ENCODE measurements at regions not wholly inside any gene's neighbourhood (a gene's known extent, or its start where the extent isn't known, plus 50 kb on each side); places are given as distances from the start of the nearest gene placed in this dataset.

DNA sequence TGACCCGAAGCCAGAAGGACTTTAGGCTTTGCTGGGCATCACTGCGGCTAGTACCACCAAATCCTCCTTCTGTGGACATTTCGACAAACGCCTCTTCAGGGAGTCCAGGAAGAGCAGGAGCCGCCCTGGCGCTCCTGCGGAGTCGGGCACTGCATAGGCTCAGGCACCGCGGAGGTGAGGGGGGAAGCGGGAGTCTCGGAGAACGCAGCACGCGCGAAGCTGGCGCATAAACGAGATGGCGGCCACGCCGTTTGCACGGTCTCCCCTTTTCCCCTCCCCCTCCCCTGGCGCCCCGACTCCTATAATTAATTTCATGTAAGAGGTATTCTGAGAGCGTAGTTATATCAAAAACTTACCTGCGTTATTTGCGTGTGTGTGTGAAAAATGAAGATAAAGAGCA, 137.8 kb upstream of the GAS1 start:
- no peak for DNase-seq (ENCODE audit: low spot score)

DNA sequence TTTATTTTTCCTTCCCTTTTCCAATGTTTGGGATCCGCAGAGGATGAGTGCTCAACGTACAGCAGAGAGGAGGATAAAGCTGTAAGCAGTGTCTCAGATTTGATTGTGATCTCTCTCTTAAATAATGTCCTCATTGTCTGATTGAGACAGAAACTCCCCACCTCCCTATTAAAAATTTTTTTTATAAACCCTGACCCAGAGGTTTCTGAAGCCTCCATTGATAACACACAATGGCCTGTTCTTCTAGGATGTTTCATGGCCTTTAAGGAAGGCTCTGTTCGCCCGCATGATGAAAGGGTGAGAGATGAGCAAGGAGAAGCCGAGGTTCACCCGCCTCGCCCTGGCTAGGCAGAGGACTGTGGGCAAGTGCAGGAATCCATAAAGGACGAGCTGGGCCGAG, 138.2 kb upstream of the GAS1 start:
- no peak for DNase-seq (ENCODE audit: low spot score)

DNA sequence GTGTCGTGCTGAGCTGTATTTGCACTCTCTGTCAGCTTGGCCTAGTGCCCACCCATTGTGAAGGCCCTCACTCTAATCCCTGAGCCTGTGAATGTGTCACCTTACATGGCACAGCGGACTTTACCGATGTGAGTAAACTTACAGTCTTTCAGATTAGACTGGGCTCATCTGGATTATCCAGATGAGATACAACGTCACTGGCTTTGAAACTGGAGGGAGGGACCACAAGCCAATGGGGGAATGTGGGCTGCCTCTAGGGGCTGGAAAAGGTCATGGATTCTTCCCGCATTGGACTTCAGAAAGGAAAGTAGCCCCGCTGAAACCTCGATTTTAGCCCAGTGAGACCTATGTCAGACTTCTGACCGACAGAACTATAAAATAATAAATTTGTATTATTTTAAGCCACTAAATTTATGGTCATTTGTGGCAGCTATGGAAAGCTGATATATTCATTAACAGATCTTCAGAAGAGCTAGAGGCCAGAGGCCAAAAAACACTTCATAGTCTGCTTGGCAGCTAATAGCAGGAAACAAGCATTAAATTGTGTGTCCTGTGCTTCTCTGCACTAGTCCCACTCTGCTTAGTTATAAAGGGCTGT, 139.0 kb upstream of the GAS1 start:
- DNase-seq (ENCODE audit: low spot score), result no peak

DNA sequence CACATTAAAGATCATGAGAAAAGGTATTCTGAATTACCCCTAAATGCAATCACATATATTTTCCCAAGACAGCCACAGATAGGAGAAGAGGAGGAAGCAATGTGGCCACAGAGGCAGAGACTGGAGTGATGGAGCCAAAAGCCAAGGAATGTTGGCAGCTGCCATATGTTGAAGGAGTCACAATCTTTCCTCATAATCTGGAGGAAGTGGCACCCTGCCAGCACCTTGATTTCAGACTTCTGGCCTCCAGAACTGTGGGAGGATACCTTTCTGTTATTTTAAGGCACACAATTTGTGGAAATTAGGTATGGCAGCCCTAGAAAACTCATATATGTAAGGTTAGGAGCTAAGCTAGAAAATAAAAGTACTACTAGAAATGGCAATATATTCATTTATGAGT, 139.9 kb upstream of the GAS1 start:
- DNase-seq (ENCODE audit: low spot score), result no peak

DNA sequence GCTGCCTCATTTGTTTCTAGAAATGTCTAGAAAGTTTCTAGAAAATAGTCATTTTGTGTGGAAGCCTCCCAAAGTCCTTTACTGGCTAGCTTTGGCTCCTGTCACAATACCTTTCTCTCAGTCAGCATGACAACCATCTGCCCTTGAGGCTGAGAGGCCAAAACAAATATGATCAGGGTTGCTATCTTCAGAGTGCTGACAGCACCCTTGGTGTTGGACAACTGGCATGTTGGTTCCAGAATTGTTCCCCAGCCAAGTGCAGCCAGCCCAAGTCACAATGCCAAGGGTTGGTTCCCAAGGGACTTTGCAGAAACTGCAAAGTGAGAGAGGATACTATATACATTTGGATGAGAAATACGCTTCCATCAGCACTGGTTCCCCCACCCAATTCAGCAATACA, 140.9 kb upstream of the GAS1 start:
- no peak for DNase-seq (ENCODE audit: low spot score)

DNA sequence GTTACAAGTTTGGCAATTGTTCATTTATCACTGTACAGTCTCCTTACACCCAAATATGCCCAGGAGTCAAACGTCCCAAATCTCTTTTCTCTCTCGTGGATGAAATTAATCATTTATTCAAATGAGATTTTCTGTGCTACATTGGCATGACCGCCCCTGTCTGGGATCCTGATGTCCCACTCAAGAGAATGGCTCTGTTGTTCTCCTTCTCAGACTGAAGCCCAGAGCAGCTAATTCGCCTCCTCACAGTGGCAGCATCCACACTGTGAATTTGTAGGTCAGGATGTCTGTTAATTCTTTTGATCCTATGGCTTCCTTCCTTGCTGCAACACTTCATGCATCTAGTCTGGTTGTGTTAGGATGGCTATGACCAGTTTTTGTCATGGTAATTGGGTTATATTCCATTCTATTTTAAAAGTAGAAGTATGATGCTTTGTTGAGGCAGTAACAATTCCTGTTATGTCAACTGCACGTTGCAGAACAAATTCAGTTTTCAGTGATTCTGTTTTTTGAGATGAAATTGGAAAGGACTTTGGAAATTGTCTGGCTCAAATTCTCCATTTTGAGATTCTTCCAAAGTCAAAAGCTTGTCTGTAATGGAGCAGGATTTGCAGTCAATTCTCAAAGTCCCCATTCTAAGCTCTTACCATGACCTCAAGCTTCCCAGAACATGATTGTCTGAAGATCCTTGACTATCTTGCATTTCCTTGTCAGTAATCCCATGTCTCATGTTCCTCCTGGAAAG, 141.5 kb upstream of the GAS1 start:
- no peak for DNase-seq (ENCODE audit: low spot score)

DNA sequence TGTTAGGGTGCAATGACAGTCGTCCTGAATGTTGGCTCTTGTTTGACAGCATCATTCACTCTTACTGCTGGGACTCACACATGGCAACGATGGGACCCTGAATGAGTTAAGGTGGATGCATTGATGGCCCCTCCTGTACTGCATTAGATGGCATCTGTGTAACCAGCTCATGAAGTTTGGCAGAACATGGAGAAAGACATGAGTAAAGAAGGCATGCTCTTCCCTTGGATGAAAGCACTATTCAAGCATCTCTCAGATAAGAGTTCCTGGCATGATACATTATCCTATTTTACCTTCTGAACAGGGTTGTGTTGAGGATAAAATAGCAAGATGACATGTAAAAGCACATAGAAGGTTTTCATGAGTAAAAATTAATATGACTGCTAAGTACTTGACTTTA, 142.2 kb upstream of the GAS1 start:
- no peak for DNase-seq (ENCODE audit: low spot score)

DNA sequence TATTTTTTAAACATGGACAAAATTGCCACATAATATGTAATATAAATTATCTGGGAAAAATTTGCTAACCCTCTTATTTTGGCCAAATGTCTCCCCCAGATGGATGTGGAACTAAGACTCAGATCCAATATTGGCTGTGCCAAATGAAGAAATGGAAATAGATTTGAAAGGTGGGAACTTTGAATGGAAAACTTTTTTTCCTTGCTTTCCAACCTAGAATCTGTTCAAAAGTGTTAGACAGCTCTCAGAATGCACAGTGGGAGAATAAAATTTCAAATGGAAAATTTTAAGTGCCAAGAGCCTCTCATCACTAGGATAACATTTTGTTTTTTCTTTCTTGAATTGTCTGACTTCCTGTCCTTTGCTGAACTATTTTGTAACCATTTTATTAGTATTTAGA, 142.6 kb upstream of the GAS1 start:
- DNase-seq (ENCODE audit: low spot score), result no peak

DNA sequence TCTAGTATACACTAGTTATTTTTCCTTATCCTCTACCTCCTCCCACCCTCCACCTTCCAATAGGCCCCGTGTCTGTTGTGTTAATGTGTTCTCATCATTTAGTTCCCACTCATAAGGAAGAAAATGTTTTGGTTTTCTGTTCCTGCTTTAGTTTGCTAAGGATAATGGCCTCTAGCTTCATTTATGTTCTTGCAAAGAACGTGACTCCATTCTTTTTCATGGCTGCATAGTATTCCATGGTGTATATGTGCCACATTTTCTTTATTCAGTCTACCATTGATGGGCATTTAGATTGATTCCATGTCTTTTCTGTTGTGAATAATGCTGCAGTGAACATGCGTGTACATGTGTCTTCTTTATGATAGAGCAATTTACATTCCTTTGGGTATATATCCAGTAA, 146.5 kb upstream of the GAS1 start:
- DNase-seq (ENCODE audit: low spot score), result no peak

DNA sequence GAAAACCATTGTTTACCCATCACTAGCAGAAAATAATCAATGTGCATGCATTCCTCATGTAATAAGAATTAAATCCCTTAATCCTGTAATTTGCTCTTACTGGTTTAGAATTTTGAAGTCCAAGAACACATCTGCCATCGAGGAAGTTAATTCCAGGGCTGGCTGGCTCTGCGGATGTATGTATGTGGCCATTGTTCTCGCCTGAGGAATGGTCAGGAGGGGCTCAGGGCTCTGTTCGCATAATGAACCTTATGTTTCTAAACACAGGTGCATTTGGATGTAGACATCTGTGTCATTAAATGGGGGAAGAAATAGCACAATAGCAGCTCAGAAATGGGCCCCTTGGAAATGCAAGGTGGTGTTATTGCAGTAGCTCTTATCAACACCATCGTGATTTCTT, 148.6 kb upstream of the GAS1 start:
- DNase-seq (ENCODE audit: low spot score), result no peak

DNA sequence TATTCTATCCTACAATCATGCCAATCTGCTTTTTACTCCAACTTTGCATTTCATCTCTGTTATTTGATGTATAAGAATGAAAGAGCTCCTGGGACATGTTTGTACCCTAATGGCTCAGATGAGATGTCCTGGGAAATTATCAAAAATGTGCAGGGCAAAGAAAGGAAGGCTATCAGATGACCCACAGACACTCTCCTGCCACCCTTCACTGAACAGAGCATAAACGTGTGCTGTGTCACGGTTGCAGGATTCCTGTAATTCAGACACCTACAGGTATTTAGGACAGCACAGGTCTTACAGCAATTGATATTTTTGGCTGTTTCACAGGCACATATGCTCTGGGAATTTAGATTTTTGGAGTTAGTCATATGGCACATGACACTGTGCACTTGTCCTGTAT, 149.2 kb upstream of the GAS1 start:
- no peak for DNase-seq (ENCODE audit: low spot score)

DNA sequence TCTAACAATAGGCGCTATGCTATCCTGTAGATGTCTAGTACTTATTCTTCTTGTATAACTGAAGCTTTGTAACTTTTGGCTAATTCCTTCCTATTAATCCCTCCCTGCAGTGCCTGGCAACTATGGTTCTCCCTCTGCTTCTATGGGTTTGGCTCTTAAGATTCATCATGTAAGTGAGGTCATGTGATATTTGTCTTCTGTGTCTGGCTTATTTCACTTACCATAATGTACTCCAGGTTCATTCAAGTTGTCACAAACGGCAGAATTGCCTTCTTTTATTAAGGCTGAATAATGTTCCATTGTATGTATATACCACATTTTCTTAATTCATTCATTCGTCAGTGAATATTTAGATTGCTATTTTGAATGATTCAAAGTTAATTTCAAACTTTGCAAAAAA, 149.9 kb upstream of the GAS1 start:
- DNase-seq (ENCODE audit: low spot score), result no peak

DNA sequence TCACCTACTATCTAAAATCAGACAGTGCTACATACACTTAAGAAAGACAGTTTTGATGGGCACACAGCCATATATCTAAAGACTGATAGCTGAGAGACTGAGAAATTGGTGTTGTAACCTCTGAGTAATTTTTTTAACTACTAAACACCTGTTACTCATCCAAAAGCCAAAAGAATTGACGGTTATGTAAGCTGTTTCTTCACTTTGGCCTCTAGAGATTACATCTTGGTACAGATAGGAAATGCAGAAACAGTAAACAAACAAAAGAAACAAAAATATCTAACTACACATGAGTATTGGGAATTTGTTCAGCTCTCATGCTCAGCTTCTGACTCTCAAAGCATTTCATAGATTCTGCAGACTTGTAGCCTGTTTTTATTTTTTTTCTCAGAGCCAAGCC, 152.1 kb upstream of the GAS1 start:
- no peak for DNase-seq (ENCODE audit: low spot score)

DNA sequence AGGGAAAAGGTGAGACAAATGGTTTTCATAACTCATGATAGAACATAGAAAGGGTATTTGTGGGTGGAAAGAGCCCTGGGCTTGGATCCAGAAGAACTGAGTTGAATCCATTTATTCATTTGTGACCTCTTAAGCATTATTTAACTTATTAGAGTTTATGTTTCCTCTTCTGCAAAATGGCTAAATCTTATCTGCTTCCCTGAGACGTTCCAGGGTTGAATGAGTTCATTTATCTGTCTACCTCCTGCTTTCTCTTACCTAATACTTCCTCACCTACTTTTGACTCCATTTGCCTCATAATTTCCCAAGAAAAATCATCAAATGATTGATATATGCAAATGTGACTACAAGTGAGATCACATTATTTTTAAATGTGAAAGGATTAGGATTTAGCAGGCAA, 152.7 kb upstream of the GAS1 start:
- no peak for DNase-seq (ENCODE audit: low spot score)

DNA sequence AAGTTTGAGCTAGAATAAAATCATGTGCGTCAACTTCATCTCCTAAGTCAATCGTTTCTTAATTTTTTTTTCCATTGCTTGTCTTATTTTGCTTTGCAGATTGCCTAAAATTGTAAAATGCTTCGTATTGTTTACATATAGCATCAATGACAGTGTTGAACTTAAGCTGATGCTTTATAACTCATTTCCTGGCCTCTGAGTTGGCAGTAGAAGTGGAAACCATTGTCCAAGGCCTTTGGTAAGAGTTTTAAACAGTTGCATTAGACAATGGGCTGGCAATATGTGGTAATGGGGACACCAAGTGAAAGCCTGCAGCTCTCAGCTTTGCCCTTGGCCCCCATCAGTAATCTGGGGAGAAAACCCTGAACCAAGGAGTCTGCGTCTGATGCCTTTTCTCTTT, 154.8 kb upstream of the GAS1 start:
- DNase-seq (ENCODE audit: low spot score), result no peak

DNA sequence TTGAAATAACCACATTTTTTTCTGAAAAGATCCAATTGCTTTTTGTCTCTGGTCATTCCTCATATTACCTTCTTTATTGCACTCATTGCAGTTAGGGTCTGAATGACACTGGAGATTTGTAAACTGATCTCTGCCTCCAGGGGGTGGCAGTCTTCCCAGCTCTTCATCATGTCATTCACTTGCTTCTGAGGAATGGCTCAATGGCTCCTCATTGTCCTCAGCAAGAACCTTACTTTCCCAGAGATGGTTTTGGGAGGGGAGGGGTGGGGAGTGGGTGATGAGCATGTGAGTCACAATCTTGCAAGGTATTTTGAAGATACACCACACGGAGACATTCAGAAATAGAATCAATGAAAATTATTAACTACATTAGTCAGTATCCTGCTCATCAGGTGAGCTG, 159.8 kb upstream of the GAS1 start:
- peak; percentile 10 for DNase-seq (ENCODE audit: low spot score)

DNA sequence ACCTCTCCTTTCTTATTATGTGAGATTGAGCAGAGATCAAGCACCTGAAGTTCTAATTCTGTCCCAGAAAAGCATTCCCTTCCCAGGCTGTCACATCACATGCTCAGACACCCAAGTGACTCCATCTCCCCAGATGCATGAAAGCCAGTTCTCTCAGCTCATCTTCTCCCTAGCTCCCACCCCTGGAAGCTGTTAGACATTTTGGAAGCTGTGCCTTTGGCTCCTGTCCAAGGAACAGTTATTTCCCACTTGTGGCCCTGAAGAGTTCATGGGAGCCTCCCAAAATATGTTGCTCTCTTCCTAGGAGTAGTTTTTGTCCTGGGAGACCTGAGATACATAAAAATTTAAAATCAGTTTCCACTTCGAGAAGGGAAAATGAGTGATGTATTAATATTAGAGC, 161.4 kb upstream of the GAS1 start:
- no peak for DNase-seq (ENCODE audit: low spot score)

DNA sequence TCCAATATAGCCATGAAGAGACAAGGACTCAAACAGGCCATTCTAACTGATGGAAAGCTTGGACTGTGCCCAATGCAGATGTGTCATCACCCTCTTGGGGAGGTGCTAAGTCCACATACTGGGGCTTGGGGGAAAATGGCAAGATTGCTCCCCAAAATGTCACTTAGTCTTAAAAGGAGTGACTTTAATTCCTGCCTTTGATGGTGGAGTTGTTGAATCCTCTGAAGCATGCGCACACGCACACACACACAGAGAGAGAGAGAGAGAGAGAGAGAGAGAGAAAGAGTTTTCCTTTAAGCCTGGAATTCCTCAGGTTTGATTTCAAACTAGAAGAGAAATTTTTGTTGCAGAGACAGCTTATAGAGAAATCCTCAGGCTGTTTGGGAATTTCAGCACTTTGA, 161.9 kb upstream of the GAS1 start:
- no peak for DNase-seq (ENCODE audit: low spot score)

DNA sequence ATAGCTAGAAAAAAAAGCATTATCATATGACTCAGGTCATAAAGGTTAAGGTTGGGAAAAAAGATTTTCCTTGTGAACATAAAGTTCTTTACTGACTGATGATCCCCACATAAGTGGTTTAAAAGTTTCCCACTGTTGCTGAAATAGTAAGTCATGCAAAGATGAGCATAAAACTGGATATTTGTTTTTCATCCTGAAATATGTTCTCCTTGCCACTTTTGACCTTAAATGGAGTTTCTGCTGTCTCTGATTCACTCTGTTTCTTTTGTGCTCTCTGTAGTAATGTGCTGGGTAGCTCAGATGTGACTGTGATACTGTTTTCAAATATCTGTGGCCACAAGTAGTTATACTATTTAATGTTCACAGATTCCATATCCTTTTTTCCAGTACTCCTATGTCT, 162.5 kb upstream of the GAS1 start:
- no peak for DNase-seq (ENCODE audit: low spot score)

DNA sequence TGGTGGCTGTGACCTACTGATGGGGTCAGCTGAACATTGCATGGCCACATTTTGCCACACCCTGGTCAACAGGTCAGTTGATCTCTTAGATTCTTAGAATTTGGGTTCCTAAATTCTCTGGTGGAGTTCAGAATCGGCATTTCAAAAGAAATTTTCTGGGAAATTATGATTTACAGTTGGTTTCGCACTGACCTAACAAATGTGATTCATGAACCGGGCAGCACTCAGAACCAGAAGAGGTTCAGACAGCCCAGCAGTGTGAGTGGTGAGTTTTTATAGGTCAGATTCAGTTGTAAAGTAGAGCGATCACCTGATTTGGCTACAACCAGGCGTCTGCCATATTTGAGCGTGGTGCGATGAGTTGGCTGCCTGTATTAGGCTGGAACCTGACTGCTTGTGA, 163.7 kb upstream of the GAS1 start:
- no peak for DNase-seq (ENCODE audit: low spot score)

DNA sequence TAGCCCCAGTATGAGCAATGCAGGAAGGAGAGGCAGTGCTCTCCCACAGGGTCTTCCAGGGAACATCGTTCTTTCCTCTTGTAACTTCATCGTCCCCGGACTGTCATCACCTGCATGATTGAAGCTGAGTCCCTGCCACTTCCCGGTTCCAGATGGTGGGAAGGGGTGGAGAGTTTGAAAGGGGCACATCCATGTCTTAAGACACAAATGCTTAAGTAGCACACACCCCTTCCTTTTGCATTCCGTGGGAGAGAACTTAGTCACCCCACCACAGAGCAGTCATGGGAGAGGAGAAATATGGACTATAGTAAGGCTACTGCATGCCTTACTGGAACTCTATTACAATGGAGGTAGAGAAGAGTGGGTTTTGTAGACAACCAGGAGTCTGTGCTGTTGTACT, 165.3 kb upstream of the GAS1 start:
- no peak for DNase-seq (ENCODE audit: low spot score)

DNA sequence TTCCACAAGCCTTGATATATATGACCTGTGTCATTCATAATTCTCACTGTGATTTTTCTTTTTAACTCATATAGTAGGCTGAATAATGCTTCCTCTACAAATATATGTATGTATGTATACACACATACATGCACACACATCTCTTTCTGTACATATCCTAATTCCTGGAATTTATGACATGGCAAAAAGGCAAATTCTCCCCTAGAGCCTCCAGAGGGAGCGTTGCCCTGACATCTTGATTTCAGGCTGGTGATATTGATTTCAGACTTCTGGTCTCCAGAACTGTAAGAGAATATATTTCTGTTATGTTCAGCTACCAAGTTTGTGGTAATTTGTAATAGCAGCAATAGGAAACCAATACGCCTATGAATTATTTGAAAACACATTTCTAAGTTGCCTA, 166.6 kb upstream of the GAS1 start:
- DNase-seq (ENCODE audit: low spot score), result no peak

DNA sequence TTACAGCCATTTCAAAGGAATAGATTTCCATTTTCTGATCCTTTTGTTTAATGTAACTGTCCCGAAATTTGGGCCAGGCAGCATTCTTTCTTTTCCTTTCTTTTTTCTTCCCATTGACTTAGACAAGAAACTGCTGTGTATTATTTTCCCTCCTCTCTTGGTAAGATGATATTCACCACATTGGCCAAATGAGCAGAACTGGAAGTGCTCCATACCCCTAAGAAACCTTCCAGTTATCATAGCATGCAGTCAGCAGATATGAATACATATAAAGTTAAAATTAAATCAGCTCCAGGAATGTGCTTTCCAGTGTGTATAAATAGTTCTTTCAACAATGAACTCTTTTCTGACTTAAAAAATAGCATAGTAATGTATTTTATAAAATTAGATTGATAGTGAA, 168.5 kb upstream of the GAS1 start:
- no peak for DNase-seq (ENCODE audit: low spot score)

DNA sequence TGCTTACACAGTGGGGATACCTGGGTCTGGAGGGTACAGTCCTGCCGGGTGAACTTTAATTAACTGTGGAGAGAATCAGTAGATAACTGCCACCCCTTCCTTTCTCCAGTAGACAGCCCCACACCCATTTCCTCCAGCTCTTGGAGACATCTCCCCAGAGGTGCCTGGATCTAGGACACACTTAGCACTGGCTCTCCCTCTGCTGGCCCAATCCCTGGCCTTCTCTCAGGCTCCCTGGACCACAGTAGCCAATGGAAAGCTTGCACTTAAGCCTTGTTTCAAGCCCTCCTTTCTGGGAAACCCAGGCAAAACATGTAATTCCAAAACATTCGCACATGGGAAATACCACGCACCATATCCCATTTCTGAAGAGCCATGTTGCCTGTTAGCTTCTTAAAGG, 169.2 kb upstream of the GAS1 start:
- DNase-seq (ENCODE audit: low spot score), result no peak
